CD1c-positive myeloid dendritic cell (primary cell): ENCODE measurements at regions not wholly inside any gene's neighbourhood (a gene's known extent, or its start where the extent isn't known, plus 50 kb on each side); places are given as distances from the start of the nearest gene placed in this dataset.

Experiments used
- DNase-seq: peaks from one replicate; pipeline ENCODE4 v3.0.0-alpha.2; 2016; ENCODE audit errors: extremely low spot score

- DNase-seq: peak; percentile 59
These were observed 543.4 kb downstream of the CD83 start for GRCh38 chr6:14660806-14661579.

- DNase-seq: no peak
These were observed 544.1 kb downstream of the CD83 start for GRCh38 chr6:14661691-14662090.

GRCh38 chr6:14664112-14664601, 546.6 kb downstream of the CD83 start:
- no peak for DNase-seq

- DNase-seq: no peak
These were observed 547.2 kb downstream of the CD83 start for GRCh38 chr6:14664621-14665315.

- DNase-seq: peak; percentile 95
These were observed 548.5 kb downstream of the CD83 start for GRCh38 chr6:14665827-14666724.

GRCh38 chr6:14670806-14671205, 553.2 kb downstream of the CD83 start:
- DNase-seq: no peak

- DNase-seq: no peak
These were observed 553.7 kb downstream of the CD83 start for GRCh38 chr6:14671261-14671681.

GRCh38 chr6:14671937-14672336, 554.4 kb downstream of the CD83 start:
- no peak for DNase-seq

- no peak for DNase-seq
These were observed 555.6 kb downstream of the CD83 start for GRCh38 chr6:14673201-14673600.

- DNase-seq: no peak
These were observed 556.9 kb downstream of the CD83 start for GRCh38 chr6:14674458-14674857.

- DNase-seq: no peak
These were observed 557.5 kb downstream of the CD83 start for GRCh38 chr6:14674867-14675648.

- no peak for DNase-seq
These were observed 558.5 kb downstream of the CD83 start for GRCh38 chr6:14676064-14676463.

GRCh38 chr6:14676977-14677781, 559.6 kb downstream of the CD83 start:
- no peak for DNase-seq

- DNase-seq: peak; percentile 88
These were observed 564.0 kb upstream of the JARID2 start for GRCh38 chr6:14681699-14682487.

GRCh38 chr6:14682812-14683211, 563.1 kb upstream of the JARID2 start:
- no peak for DNase-seq

- no peak for DNase-seq
These were observed 556.2 kb upstream of the JARID2 start for GRCh38 chr6:14689639-14690038.

- no peak for DNase-seq
These were observed 555.5 kb upstream of the JARID2 start for GRCh38 chr6:14690120-14691056.

GRCh38 chr6:14692208-14692607, 553.7 kb upstream of the JARID2 start:
- no peak for DNase-seq
